GM06990 (cell line): ENCODE measurements at regions not wholly inside any gene's neighbourhood (a gene's known extent, or its start where the extent isn't known, plus 50 kb on each side); places are given as distances from the start of the nearest gene placed in this dataset.

Experiments used
- DNase-seq: peaks from one replicate; pipeline ENCODE4 v3.0.0-alpha.2; 2011; ENCODE audit not compliant: insufficient read length; ENCODE audit errors: extremely low read depth
- H3K27me3 ChIP-seq: replicated peaks from 2 replicates; pipeline ENCODE4 v1.6.0; 2011; ENCODE audit warnings: low read length; ENCODE audit not compliant: control insufficient read depth, insufficient read depth
- H3K36me3 ChIP-seq: 2 replicates; pipeline ENCODE4 v1.5.1; 2011; ENCODE audit warnings: low read length; ENCODE audit not compliant: control insufficient read depth, insufficient read depth
- H3K4me3 ChIP-seq: replicated peaks from 2 replicates; pipeline ENCODE4 v1.5.1; 2011; ENCODE audit warnings: low read depth, mild to moderate bottlenecking, control low read depth, low read length
- CTCF ChIP-seq: IDR thresholded peaks from 2 replicates; pipeline ENCODE4 v1.5.1; 2011; ENCODE audit warnings: low read length, control low read depth, mild to moderate bottlenecking, inconsistent platforms; ENCODE audit not compliant: insufficient read depth, poor library complexity, severe bottlenecking

GRCh38 chr2:236671896-236672562 is 102.4 kb downstream of the ACKR3 start:
- Histone ChIP-seq H3K4me3 (no peak overlapping the region), H3K27me3 (peaks cover 1% of the 10 kb centered on the region; the same call in 1 of the 2 replicates), H3K36me3 (no peaks in the 10 kb centered on the region)
- no peak for DNase-seq
- TF ChIP-seq CTCF: no peak

- no peak for TF ChIP-seq CTCF
- Histone ChIP-seq H3K27me3 (peaks cover 2% of the 10 kb centered on the region; the same call in 1 of the 2 replicates), H3K4me3 (no peak overlapping the region), H3K36me3 (no peaks in the 10 kb centered on the region)
- no peak for DNase-seq
These were observed 103.0 kb downstream of the ACKR3 start for GRCh38 chr2:236672606-236673005.

GRCh38 chr2:236673126-236673822 is 103.6 kb downstream of the ACKR3 start:
- no peak overlapping the region for H3K4me3 ChIP-seq
- DNase-seq: no peak
- no peak for TF ChIP-seq CTCF

GRCh38 chr2:236673823-236674185 is 104.2 kb downstream of the ACKR3 start:
- H3K4me3 ChIP-seq: no peak overlapping the region
- H3K36me3 ChIP-seq: no peaks in the 10 kb centered on the region
- DNase-seq: no peak
- H3K27me3 ChIP-seq: peaks cover 2% of the 10 kb centered on the region; the same call in 1 of the 2 replicates
- TF ChIP-seq CTCF: no peak

More at GRCh38 chr2:236673126-236673822, 103.6 kb downstream of the ACKR3 start:
- peaks cover 2% of the 10 kb centered on the region; the same call in 1 of the 2 replicates for H3K27me3 ChIP-seq
- no peaks in the 10 kb centered on the region for H3K36me3 ChIP-seq

- no peak for DNase-seq
- no peak for TF ChIP-seq CTCF
- no peak overlapping the region for H3K4me3 ChIP-seq
- no peaks in the 10 kb centered on the region for H3K36me3 ChIP-seq
- H3K27me3 ChIP-seq: peaks cover 2% of the 10 kb centered on the region; the same call in 1 of the 2 replicates
These were observed 104.6 kb downstream of the ACKR3 start for GRCh38 chr2:236674238-236674637.
